HG03280 (cell line): ENCODE measurements at regions not wholly inside any gene's neighbourhood (a gene's known extent, or its start where the extent isn't known, plus 50 kb on each side); places are given as distances from the start of the nearest gene placed in this dataset.

Source experiments
- ATAC-seq: cut with Tn5 transposase; IDR thresholded peaks from one replicate; pipeline ENCODE4 v1.9.1; 2021; ENCODE audit warnings: mild to moderate bottlenecking, moderate library complexity; ENCODE audit not compliant: unreplicated experiment

- ATAC-seq: no peak
Observed at GRCh38 chr1:87763483-87763882, 434.8 kb downstream of the LMO4 start.

- ATAC-seq: no peak
Observed at GRCh38 chr1:87765057-87765680, 436.5 kb downstream of the LMO4 start.

GRCh38 chr1:87765681-87766070, 437.0 kb downstream of the LMO4 start:
- no peak for ATAC-seq

- ATAC-seq: no peak
Observed at GRCh38 chr1:87766737-87767136, 438.1 kb downstream of the LMO4 start.

GRCh38 chr1:87778896-87779295, 450.2 kb downstream of the LMO4 start:
- ATAC-seq: no peak

- no peak for ATAC-seq
Observed at GRCh38 chr1:87781554-87781953, 452.9 kb downstream of the LMO4 start.

- ATAC-seq: no peak
Observed at GRCh38 chr1:87783315-87783714, 454.6 kb downstream of the LMO4 start.

GRCh38 chr1:87785386-87785785, 456.7 kb downstream of the LMO4 start:
- no peak for ATAC-seq

- ATAC-seq: no peak
Observed at GRCh38 chr1:87786229-87786628, 457.5 kb downstream of the LMO4 start.

GRCh38 chr1:87786861-87787545, 458.3 kb downstream of the LMO4 start:
- no peak for ATAC-seq

GRCh38 chr1:87787551-87787950, 458.9 kb downstream of the LMO4 start:
- ATAC-seq: no peak

GRCh38 chr1:87790756-87791155, 462.1 kb downstream of the LMO4 start:
- ATAC-seq: no peak

GRCh38 chr1:87791931-87792740, 463.5 kb downstream of the LMO4 start:
- no peak for ATAC-seq

- no peak for ATAC-seq
Observed at GRCh38 chr1:87794788-87795614, 466.3 kb downstream of the LMO4 start.

- no peak for ATAC-seq
Observed at GRCh38 chr1:87795615-87796337, 467.1 kb downstream of the LMO4 start.

- no peak for ATAC-seq
Observed at GRCh38 chr1:87796471-87796901, 467.8 kb downstream of the LMO4 start.

- no peak for ATAC-seq
Observed at GRCh38 chr1:87799451-87799850, 470.8 kb downstream of the LMO4 start.

GRCh38 chr1:87800006-87800405, 471.3 kb downstream of the LMO4 start:
- no peak for ATAC-seq

GRCh38 chr1:87803375-87803774, 474.7 kb downstream of the LMO4 start:
- ATAC-seq: no peak

GRCh38 chr1:87804128-87804527, 475.4 kb downstream of the LMO4 start:
- no peak for ATAC-seq
